B cell (primary cell): ENCODE measurements at regions not wholly inside any gene's neighbourhood (a gene's known extent, or its start where the extent isn't known, plus 50 kb on each side); places are given as distances from the start of the nearest gene placed in this dataset.

Experiments
- CTCF ChIP-seq: fragments of 200-600 bp; IDR thresholded peaks from one replicate; pipeline ENCODE4 v1.8.0; 2022; ENCODE audit warnings: antibody characterized with exemption, mild to moderate bottlenecking
- EZH2 ChIP-seq: IDR thresholded peaks from 2 replicates; pipeline ENCODE4 v1.6.1; 2012; ENCODE audit warnings: borderline replicate concordance, low read depth, mild to moderate bottlenecking, moderate library complexity, low read length; ENCODE audit not compliant: insufficient read depth, poor library complexity, severe bottlenecking

DNA sequence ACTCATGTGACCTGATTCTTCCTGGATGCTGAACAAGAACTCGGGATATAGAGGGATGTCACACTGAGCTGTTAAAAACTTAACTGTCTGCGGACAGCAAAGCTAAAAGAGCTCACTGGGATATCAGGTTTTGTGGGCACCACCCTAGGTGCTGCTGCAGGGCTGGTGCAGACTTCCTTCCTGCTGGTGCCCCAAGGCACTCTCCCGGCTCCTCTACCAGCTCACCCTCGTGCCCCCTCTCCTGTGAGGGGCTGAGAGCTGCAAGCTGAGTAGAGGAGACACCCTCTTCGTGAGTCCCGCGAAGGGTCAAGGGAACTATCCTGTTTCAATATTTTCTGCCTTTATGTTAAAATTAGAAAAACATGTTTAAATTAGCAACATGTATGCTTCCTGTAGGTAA lies 1475.7 kb downstream of the EFNB2 start:
- TF ChIP-seq CTCF (no peak), EZH2 (no peak)
